HepG2 (cell line): ENCODE measurements at regions not wholly inside any gene's neighbourhood (a gene's known extent, or its start where the extent isn't known, plus 50 kb on each side); places are given as distances from the start of the nearest gene placed in this dataset.

Source experiments
- ATAC-seq: fragments of 200-7000 bp; cut with Tn5 transposase; 3 replicates; pipeline ENCODE4 v1.9.1; 2020; ENCODE audit warnings: mild to moderate bottlenecking, moderate library complexity
- BruUV-seq: library from RNA; stranded (reverse); fragments of 400-500 nt; replicated peaks from 2 replicates; lab custom pipeline; 2021; lab: Mats Ljungman, UMichigan
- CTCF ChIA-PET: fragments of 300-600 bp; formaldehyde crosslinking; extraction: SDS; loops from one replicate; lab custom pipeline; 2021; ENCODE audit warnings: low total read pairs, inconsistent platforms, low intra/inter-chr PET ratio; lab: Yijun Ruan, JAX
- POLR2A ChIA-PET: fragments of 350-600 bp; sonication (Branson Sonifier 250); formaldehyde crosslinking; loops from one replicate; lab custom pipeline; 2020; ENCODE audit warnings: antibody characterized with exemption, inconsistent platforms; lab: Yijun Ruan, JAX
- DNase-seq: peaks from one replicate; pipeline ENCODE4 v3.0.0-alpha.2; 2015; ENCODE audit warnings: low spot score
- FAIRE-seq: peaks from 3 replicates; lab custom pipeline; 2011; peaks lifted over from hg19 to GRCh38; lab: Jason Lieb, UNC
- H2AFZ ChIP-seq: one replicate; pipeline ENCODE4 v1.6.1; 2011; ENCODE audit warnings: low read length, inconsistent platforms
- H3K27ac ChIP-seq: fragments of 300-600 bp; 3 replicates; pipeline ENCODE4 v1.8.0; 2011; ENCODE audit warnings: mixed run types, mild to moderate bottlenecking, mixed read lengths, low read length, inconsistent platforms; ENCODE audit not compliant: insufficient read depth; ENCODE audit errors: extremely low read length
- H3K27me3 ChIP-seq, 2 experiments: fragments of 200-600 bp in 1 of 2; 2 replicates in 1 of 2; 3 replicates in 1 of 2; pipeline versions ENCODE4 v1.6.0 to v1.8.0; 2011; ENCODE audit warnings: low read length in 2 of 2, mild to moderate bottlenecking in 2 of 2, moderate library complexity in 2 of 2, inconsistent platforms in 1 of 2; ENCODE audit not compliant: insufficient read depth in 2 of 2, control insufficient read depth in 1 of 2
- H3K36me3 ChIP-seq, 2 experiments: fragments of 200-600 bp in 1 of 2; replicated peaks in 1 of 2; 2 replicates in 1 of 2; 3 replicates in 1 of 2; pipeline versions ENCODE4 v1.5.1 to v1.8.0; 2011; ENCODE audit warnings: low read length in 2 of 2, inconsistent platforms in 1 of 2; ENCODE audit not compliant: insufficient read depth in 2 of 2, control insufficient read depth in 1 of 2
- H3K4me1 ChIP-seq: 2 replicates; pipeline ENCODE4 v1.5.1; 2012; ENCODE audit warnings: low read length, inconsistent platforms; ENCODE audit not compliant: insufficient read depth
- H3K4me2 ChIP-seq: 2 replicates; pipeline ENCODE4 v1.6.0; 2011; ENCODE audit warnings: low read depth, low read length, inconsistent platforms
- H3K4me3 ChIP-seq, 3 experiments: fragments of 200-600 bp in 1 of 3; sonication (generic), shearing (Covaris generic) in 1 of 3; replicated peaks in 1 of 3; 2 replicates each; pipeline ENCODE4 v1.5.1; 2011 to 2016; ENCODE audit warnings: low read length in 3 of 3, inconsistent platforms in 2 of 3, low read depth in 2 of 3, mild to moderate bottlenecking in 2 of 3, control low read depth in 1 of 3, mixed read lengths in 1 of 3; ENCODE audit not compliant: insufficient read depth in 1 of 3
- H3K79me2 ChIP-seq: one replicate; pipeline ENCODE4 v1.6.1; 2011; ENCODE audit warnings: low read length, inconsistent platforms; ENCODE audit not compliant: insufficient read depth
- H3K9ac ChIP-seq: 2 replicates; pipeline ENCODE4 v1.6.0; 2011; ENCODE audit warnings: mild to moderate bottlenecking, low read depth, low read length, inconsistent platforms; ENCODE audit not compliant: insufficient read depth
- H3K9me3 ChIP-seq: 2 replicates; pipeline ENCODE4 v1.5.1; 2012; ENCODE audit warnings: mild to moderate bottlenecking, low read length
- H4K20me1 ChIP-seq: 2 replicates; pipeline ENCODE4 v1.6.0; 2011; ENCODE audit warnings: inconsistent platforms, mild to moderate bottlenecking, low read length, moderate library complexity; ENCODE audit not compliant: insufficient read depth
- ETV6 ChIP-seq: sonication (generic); formaldehyde crosslinking; conservative IDR thresholded peaks from 2 replicates; pipeline ENCODE4 v1.4.0; 2020; ENCODE audit warnings: missing genetic modification reagents
- HMGXB4 ChIP-seq, 2 experiments: sonication (generic) in 1 of 2; formaldehyde crosslinking in 1 of 2; IDR thresholded peaks; 2 replicates each; pipeline versions ENCODE4 v1.4.0 to v1.6.1; 2018 to 2020; ENCODE audit warnings: missing genetic modification reagents in 2 of 2, borderline replicate concordance in 1 of 2, low read depth in 1 of 2, mild to moderate bottlenecking in 1 of 2, missing biosample characterization in 1 of 2
- MIER2 ChIP-seq: IDR thresholded peaks from 2 replicates; pipeline ENCODE4 v1.6.1; 2016; ENCODE audit warnings: missing biosample characterization, missing genetic modification reagents
- XRCC5 ChIP-seq: fragments of 200-400 bp; formaldehyde crosslinking; optimal IDR thresholded peaks from 2 replicates; pipeline ENCODE3; 2017; ENCODE audit warnings: mild to moderate bottlenecking, low read length
- ZFAT ChIP-seq: sonication (generic); formaldehyde crosslinking; conservative IDR thresholded peaks from 2 replicates; pipeline ENCODE4 v1.8.1; 2023; ENCODE audit warnings: missing genetic modification reagents, inconsistent platforms
- ZNF382 ChIP-seq: sonication (generic); formaldehyde crosslinking; IDR thresholded peaks from 2 replicates; pipeline ENCODE4 v1.5.0; 2020; ENCODE audit warnings: missing genetic modification reagents, mild to moderate bottlenecking, borderline replicate concordance
- ZNF780A ChIP-seq: sonication (generic); formaldehyde crosslinking; IDR thresholded peaks from 2 replicates; pipeline ENCODE4 v1.8.0; 2022; ENCODE audit warnings: mild to moderate bottlenecking, missing genetic modification reagents, moderate library complexity
- ZNF816 ChIP-seq: sonication (generic); formaldehyde crosslinking; IDR thresholded peaks from 2 replicates; pipeline ENCODE4 v1.8.0; 2022; ENCODE audit warnings: missing genetic modification reagents, mild to moderate bottlenecking, borderline replicate concordance
- WGBS: methylation state at CpG from one replicate; pipeline ENCODE4 v1.1.6; 2017; ENCODE audit warnings: low lambda C conversion rate; 5-methylcytosine and 5-hydroxymethylcytosine counted together
- in situ Hi-C: cut with HindIII; loops from 2 replicates; pipeline ENCODE4 v1.10.0; 2017; ENCODE audit warnings: low pct_unique_long_range_greater_than_20kb; ENCODE audit not compliant: extremely low pct_ligation_motif_present
- intact Hi-C: fragments of 100-400 bp; cut with micrococcal nuclease; formaldehyde crosslinking; loops from one replicate; pipeline ENCODE4 v1.10.0; 2022; ENCODE audit not compliant: unreplicated experiment
- TF ChIP-seq, protein P1 (sequence below): sonication (generic); formaldehyde crosslinking; IDR thresholded peaks from 2 replicates; pipeline ENCODE4 v1.8.1; 2023; ENCODE audit warnings: missing genetic modification reagents, inconsistent platforms, borderline replicate concordance

GRCh38 chr12:43162138-43162537 lies 389.9 kb downstream of the ADAMTS20 start:
- DNase-seq: no peak
- Histone ChIP-seq H3K4me2 (no peak overlapping the region), H3K27me3 (no peaks in the 10 kb centered on the region), H3K4me1 (no peaks in the 10 kb centered on the region), H3K27ac (no peak overlapping the region), H3K79me2 (no peaks in the 10 kb centered on the region), H3K4me3 (no peak overlapping the region), H3K36me3 (no peaks in the 10 kb centered on the region), H3K9ac (no peak overlapping the region), H2AFZ (no peak overlapping the region), H4K20me1 (no peaks in the 10 kb centered on the region), H3K9me3 (no peaks in the 10 kb centered on the region)
- no peak for FAIRE-seq
- intact Hi-C loops: no loop called here
- no peak for TF ChIP-seq XRCC5
- no peak for TF ChIP-seq ETV6 (CRISPR knock-in tag)
- TF ChIP-seq ZNF816 (CRISPR knock-in tag): no peak
- TF ChIP-seq MIER2 (CRISPR knock-in tag): no peak
- no peak for TF ChIP-seq ZNF780A (CRISPR knock-in tag)
- TF ChIP-seq, protein P1, sequence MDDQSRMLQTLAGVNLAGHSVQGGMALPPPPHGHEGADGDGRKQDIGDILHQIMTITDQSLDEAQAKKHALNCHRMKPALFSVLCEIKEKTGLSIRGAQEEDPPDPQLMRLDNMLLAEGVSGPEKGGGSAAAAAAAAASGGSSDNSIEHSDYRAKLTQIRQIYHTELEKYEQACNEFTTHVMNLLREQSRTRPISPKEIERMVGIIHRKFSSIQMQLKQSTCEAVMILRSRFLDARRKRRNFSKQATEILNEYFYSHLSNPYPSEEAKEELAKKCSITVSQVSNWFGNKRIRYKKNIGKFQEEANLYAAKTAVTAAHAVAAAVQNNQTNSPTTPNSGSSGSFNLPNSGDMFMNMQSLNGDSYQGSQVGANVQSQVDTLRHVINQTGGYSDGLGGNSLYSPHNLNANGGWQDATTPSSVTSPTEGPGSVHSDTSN (CRISPR knock-in tag): no peak
- no peak for ATAC-seq
- ChIA-PET POLR2A (no interaction called here), CTCF (no interaction called here)
- 0% methylated on average over 3 of the region's 3 CpGs for WGBS
- BruUV-seq: no TSS peak
- in situ Hi-C loops: no loop called here

- Histone ChIP-seq H3K9ac (no peak overlapping the region), H3K27me3 (no peaks in the 10 kb centered on the region), H3K4me2 (no peak overlapping the region), H3K4me1 (no peaks in the 10 kb centered on the region), H3K9me3 (no peaks in the 10 kb centered on the region), H2AFZ (no peak overlapping the region), H3K4me3 (no peak overlapping the region), H3K27ac (no peak overlapping the region), H3K36me3 (no peaks in the 10 kb centered on the region), H4K20me1 (no peaks in the 10 kb centered on the region), H3K79me2 (no peaks in the 10 kb centered on the region)
- ChIA-PET CTCF (no interaction called here), POLR2A (no interaction called here)
- WGBS: 2% methylated on average over 2 of the region's 2 CpGs
- in situ Hi-C loops (no loop called here), intact Hi-C loops (no loop called here)
- DNase-seq: no peak
- TF ChIP-seq HMGXB4 (CRISPR knock-in tag; IDR thresholded peaks at IDR 0.05; ENCODE audit: borderline replicate concordance in 1 of 2, low read depth in 1 of 2): no peak
- no peak for TF ChIP-seq ZFAT
- no peak for TF ChIP-seq ZNF382 (CRISPR knock-in tag)
- no peak for ATAC-seq
- no peak for FAIRE-seq
- no TSS peak for BruUV-seq
These were observed 392.5 kb downstream of the ADAMTS20 start for GRCh38 chr12:43159506-43159905.
